ENCODE measurements at regions not wholly inside any gene's neighbourhood (a gene's known extent, or its start where the extent isn't known, plus 50 kb on each side); places are given as distances from the start of the nearest gene placed in this dataset.

- Histone ChIP-seq H3K9me3 (replicated peaks) (no peaks in the 10 kb centered on the region), H3K27me3 (ENCODE audit: low read depth) (no peaks in the 10 kb centered on the region), H3K4me3 (no peak overlapping the region), H3K36me3 (no peaks in the 10 kb centered on the region), H3K27ac (replicated peaks) (peak overlapping the region; percentile 30), H3K4me1 (peaks cover 8% of the 10 kb centered on the region)
- no peak for TF ChIP-seq CTCF (IDR thresholded peaks at IDR 0.05; ENCODE audit: borderline replicate concordance)
- intact Hi-C loops (cut with micrococcal nuclease) = no loop called here
- DNase-seq = peak; percentile 22
Observed at GRCh38 chr1:182281541-182281940, 110.0 kb downstream of the GLUL start.

- Histone ChIP-seq H3K9me3 (replicated peaks) (no peaks in the 10 kb centered on the region), H3K27me3 (ENCODE audit: low read depth) (no peaks in the 10 kb centered on the region), H3K4me3 (no peak overlapping the region), H3K27ac (replicated peaks) (peak overlapping the region; percentile 62), H3K4me1 (peaks cover 8% of the 10 kb centered on the region), H3K36me3 (no peaks in the 10 kb centered on the region)
- intact Hi-C loops (cut with micrococcal nuclease) = no loop called here
- no peak for DNase-seq
- no peak for TF ChIP-seq CTCF (IDR thresholded peaks at IDR 0.05; ENCODE audit: borderline replicate concordance)
Observed at GRCh38 chr1:182280504-182280900, 111.1 kb downstream of the GLUL start.

- DNase-seq = peak; percentile 46
- no peak overlapping the region for H3K4me3 ChIP-seq
- intact Hi-C loops (cut with micrococcal nuclease) = no loop called here
- no peaks in the 10 kb centered on the region for H3K9me3 ChIP-seq (replicated peaks)
- no peaks in the 10 kb centered on the region for H3K36me3 ChIP-seq
- TF ChIP-seq CTCF (IDR thresholded peaks at IDR 0.05; ENCODE audit: borderline replicate concordance) = no peak
- H3K27me3 ChIP-seq (ENCODE audit: low read depth) = no peaks in the 10 kb centered on the region
- peaks cover 8% of the 10 kb centered on the region for H3K4me1 ChIP-seq
- peak overlapping the region; percentile 62 for H3K27ac ChIP-seq (replicated peaks)
Observed at GRCh38 chr1:182279724-182280503, 111.7 kb downstream of the GLUL start.

GRCh38 chr1:182279302-182279701 lies 112.3 kb downstream of the GLUL start:
- no peak for TF ChIP-seq CTCF (IDR thresholded peaks at IDR 0.05; ENCODE audit: borderline replicate concordance)
- H3K27me3 ChIP-seq (ENCODE audit: low read depth) = no peaks in the 10 kb centered on the region
- H3K4me3 ChIP-seq = no peak overlapping the region
- intact Hi-C loops (cut with micrococcal nuclease) = no loop called here
- no peaks in the 10 kb centered on the region for H3K36me3 ChIP-seq
- DNase-seq = no peak
- H3K9me3 ChIP-seq (replicated peaks) = no peaks in the 10 kb centered on the region
- peak overlapping the region; percentile 62 for H3K27ac ChIP-seq (replicated peaks)
- H3K4me1 ChIP-seq = peaks cover 8% of the 10 kb centered on the region

GRCh38 chr1:182278144-182279054 lies 113.2 kb downstream of the GLUL start:
- intact Hi-C loops (cut with micrococcal nuclease) = no loop called here
- peak overlapping the region; percentile 62 for H3K27ac ChIP-seq (replicated peaks)

More at GRCh38 chr1:182278144-182279054, 113.2 kb downstream of the GLUL start:
- peaks cover 8% of the 10 kb centered on the region for H3K4me1 ChIP-seq
- H3K9me3 ChIP-seq (replicated peaks) = no peaks in the 10 kb centered on the region
- TF ChIP-seq CTCF (IDR thresholded peaks at IDR 0.05; ENCODE audit: borderline replicate concordance) = no peak
- no peaks in the 10 kb centered on the region for H3K27me3 ChIP-seq (ENCODE audit: low read depth)
- no peaks in the 10 kb centered on the region for H3K36me3 ChIP-seq
- DNase-seq = no peak
- H3K4me3 ChIP-seq = no peak overlapping the region

Data from left ventricle myocardium inferior (tissue), 1 donor.